ENCODE measurements at regions not wholly inside any gene's neighbourhood (a gene's known extent, or its start where the extent isn't known, plus 50 kb on each side); places are given as distances from the start of the nearest gene placed in this dataset.

DNA sequence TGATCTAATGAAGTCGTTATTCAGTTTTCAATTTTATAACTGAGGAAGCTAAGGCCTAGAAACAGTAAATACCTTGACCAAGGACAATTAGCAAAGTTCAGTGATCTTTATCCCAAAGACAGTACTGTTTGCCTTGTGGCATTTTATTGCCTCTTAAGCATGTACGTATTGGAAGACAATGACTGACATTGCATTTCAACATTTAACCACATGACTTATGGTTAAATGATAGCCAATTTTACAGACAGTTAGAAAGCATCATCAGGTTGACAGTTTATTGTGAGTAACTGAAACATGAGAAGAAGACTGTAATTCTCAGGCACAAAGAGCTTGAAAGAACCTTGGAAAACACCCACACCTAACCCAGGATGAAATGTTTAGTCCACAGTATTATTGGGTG, 390.8 kb upstream of the ZNF385D start:
- Histone ChIP-seq H3K27ac (no peak overlapping the region), H3K36me3 (no peaks in the 10 kb centered on the region), H3K9me3 (no peaks in the 10 kb centered on the region), H3K4me3 (no peak overlapping the region), H3K4me1 (no peaks in the 10 kb centered on the region), H3K27me3 (no peaks in the 10 kb centered on the region)
- TF ChIP-seq, protein P1, sequence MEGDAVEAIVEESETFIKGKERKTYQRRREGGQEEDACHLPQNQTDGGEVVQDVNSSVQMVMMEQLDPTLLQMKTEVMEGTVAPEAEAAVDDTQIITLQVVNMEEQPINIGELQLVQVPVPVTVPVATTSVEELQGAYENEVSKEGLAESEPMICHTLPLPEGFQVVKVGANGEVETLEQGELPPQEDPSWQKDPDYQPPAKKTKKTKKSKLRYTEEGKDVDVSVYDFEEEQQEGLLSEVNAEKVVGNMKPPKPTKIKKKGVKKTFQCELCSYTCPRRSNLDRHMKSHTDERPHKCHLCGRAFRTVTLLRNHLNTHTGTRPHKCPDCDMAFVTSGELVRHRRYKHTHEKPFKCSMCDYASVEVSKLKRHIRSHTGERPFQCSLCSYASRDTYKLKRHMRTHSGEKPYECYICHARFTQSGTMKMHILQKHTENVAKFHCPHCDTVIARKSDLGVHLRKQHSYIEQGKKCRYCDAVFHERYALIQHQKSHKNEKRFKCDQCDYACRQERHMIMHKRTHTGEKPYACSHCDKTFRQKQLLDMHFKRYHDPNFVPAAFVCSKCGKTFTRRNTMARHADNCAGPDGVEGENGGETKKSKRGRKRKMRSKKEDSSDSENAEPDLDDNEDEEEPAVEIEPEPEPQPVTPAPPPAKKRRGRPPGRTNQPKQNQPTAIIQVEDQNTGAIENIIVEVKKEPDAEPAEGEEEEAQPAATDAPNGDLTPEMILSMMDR (IDR thresholded peaks at IDR 0.05): no peak
- no peak for DNase-seq
- intact Hi-C loops (cut with DNase I; ENCODE audit: low total_unique reads): no loop called here

- H3K4me1 ChIP-seq: no peaks in the 10 kb centered on the region
- no peaks in the 10 kb centered on the region for H3K27me3 ChIP-seq
- H3K4me3 ChIP-seq: no peak overlapping the region
- intact Hi-C loops (cut with DNase I; ENCODE audit: low total_unique reads): no loop called here
- no peak overlapping the region for H3K27ac ChIP-seq
- H3K9me3 ChIP-seq: no peaks in the 10 kb centered on the region
- no peaks in the 10 kb centered on the region for H3K36me3 ChIP-seq
- DNase-seq: no peak
- TF ChIP-seq, protein P1 (IDR thresholded peaks at IDR 0.05): no peak
These were observed 396.2 kb upstream of the ZNF385D start for GRCh38 chr3:22147161-22147560.

GRCh38 chr3:22156868-22157267, 405.9 kb upstream of the ZNF385D start:
- Histone ChIP-seq H3K27me3 (no peaks in the 10 kb centered on the region), H3K4me3 (no peak overlapping the region), H3K9me3 (no peaks in the 10 kb centered on the region), H3K4me1 (no peaks in the 10 kb centered on the region), H3K27ac (no peak overlapping the region), H3K36me3 (no peaks in the 10 kb centered on the region)
- intact Hi-C loops (cut with DNase I; ENCODE audit: low total_unique reads): no loop called here
- TF ChIP-seq, protein P1 (IDR thresholded peaks at IDR 0.05): no peak
- DNase-seq: no peak

DNA sequence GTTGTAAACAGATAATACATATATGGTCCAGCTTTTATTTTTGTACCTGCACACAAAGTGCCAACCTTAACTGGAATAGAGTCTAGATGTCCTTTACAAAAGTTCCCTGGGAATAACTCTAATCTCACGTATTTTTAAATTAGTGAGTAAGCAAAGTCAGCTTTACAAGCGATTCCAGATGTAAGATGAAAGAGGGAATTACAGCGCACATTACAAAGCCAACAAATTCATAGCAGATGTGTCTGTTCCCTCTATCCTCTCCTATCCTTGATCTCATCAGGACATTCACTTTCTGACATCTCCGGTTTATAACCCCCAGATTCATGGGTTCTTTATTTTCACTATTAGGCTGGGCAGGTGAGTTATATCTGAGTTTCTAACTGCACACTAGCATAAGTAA, 406.8 kb upstream of the ZNF385D start:
- TF ChIP-seq, protein P1 (IDR thresholded peaks at IDR 0.05): no peak
- Histone ChIP-seq H3K27ac (no peak overlapping the region), H3K4me1 (no peaks in the 10 kb centered on the region), H3K4me3 (no peak overlapping the region), H3K9me3 (no peaks in the 10 kb centered on the region), H3K36me3 (no peaks in the 10 kb centered on the region), H3K27me3 (no peaks in the 10 kb centered on the region)
- intact Hi-C loops (cut with DNase I; ENCODE audit: low total_unique reads): no loop called here
- no peak for DNase-seq

GRCh38 chr3:22159004-22159695, 408.1 kb upstream of the ZNF385D start:
- intact Hi-C loops (cut with DNase I; ENCODE audit: low total_unique reads): no loop called here
- Histone ChIP-seq H3K36me3 (no peaks in the 10 kb centered on the region), H3K4me3 (no peak overlapping the region), H3K27me3 (no peaks in the 10 kb centered on the region), H3K4me1 (no peaks in the 10 kb centered on the region), H3K27ac (no peak overlapping the region), H3K9me3 (no peaks in the 10 kb centered on the region)
- DNase-seq: no peak
- TF ChIP-seq, protein P1 (IDR thresholded peaks at IDR 0.05): no peak

GRCh38 chr3:22161315-22161714, 410.3 kb upstream of the ZNF385D start:
- Histone ChIP-seq H3K9me3 (no peaks in the 10 kb centered on the region), H3K4me1 (peaks cover 0 to 7% (median 0%) of the 10 kb centered on the region in 4 donors), H3K4me3 (no peak overlapping the region), H3K36me3 (no peaks in the 10 kb centered on the region), H3K27ac (no peak overlapping the region), H3K27me3 (no peaks in the 10 kb centered on the region)
- intact Hi-C loops (cut with DNase I; ENCODE audit: low total_unique reads): no loop called here
- TF ChIP-seq, protein P1 (IDR thresholded peaks at IDR 0.05): no peak
- DNase-seq: no peak

All from tibial artery (tissue), 4 donors.